IMR-90 (cell line): ENCODE measurements at regions not wholly inside any gene's neighbourhood (a gene's known extent, or its start where the extent isn't known, plus 50 kb on each side); places are given as distances from the start of the nearest gene placed in this dataset.
"Not testable (repeated sequence)": the region's sequence is repeated elsewhere in the genome, so short reads cannot be mapped to it uniquely, and the experiment has no call there.

Experiments used
- ATAC-seq: fragments of 200-7000 bp; cut with Tn5 transposase; 2 replicates; pipeline ENCODE4 v1.9.1; 2020; ENCODE audit warnings: low read depth, mild to moderate bottlenecking, moderate library complexity
- BruUV-seq: library from RNA; stranded (reverse); fragments of 400-500 nt; replicated peaks from 2 replicates; lab custom pipeline; 2021; lab: Mats Ljungman, UMichigan
- CTCF ChIA-PET: fragments of 300-600 bp; formaldehyde crosslinking; extraction: SDS; loops from one replicate; lab custom pipeline; 2021; ENCODE audit warnings: antibody characterized with exemption; lab: Yijun Ruan, JAX
- POLR2A ChIA-PET: fragments of 300-600 bp; sonication (Branson Sonifier 250); formaldehyde crosslinking; loops from one replicate; lab custom pipeline; 2022; ENCODE audit warnings: antibody characterized with exemption; ENCODE audit not compliant: unreplicated experiment; lab: Charles Lee
- DNase-seq: peaks from one replicate; pipeline ENCODE4 v3.0.0; 2013
- H2AFZ ChIP-seq: replicated peaks from 2 replicates; pipeline ENCODE3; 2013; ENCODE audit warnings: low read length, mild to moderate bottlenecking; ENCODE audit not compliant: poor library complexity
- H2AK5ac ChIP-seq: 2 replicates; pipeline ENCODE4 v1.6.1; 2013; ENCODE audit warnings: low read depth, low read length, inconsistent platforms
- H2AK9ac ChIP-seq: replicated peaks from 2 replicates; pipeline ENCODE3; 2013; ENCODE audit warnings: mild to moderate bottlenecking, low read depth, low read length, moderate library complexity; ENCODE audit not compliant: poor library complexity
- H2BK120ac ChIP-seq: 2 replicates; pipeline ENCODE4 v1.6.1; 2013; ENCODE audit warnings: low read depth, low read length, inconsistent platforms
- H2BK15ac ChIP-seq: 3 replicates; pipeline ENCODE4 v1.6.1; 2013; ENCODE audit warnings: low read depth, low read length, inconsistent platforms
- H2BK20ac ChIP-seq: 2 replicates; pipeline ENCODE4 v1.6.1; 2013; ENCODE audit warnings: low read depth, mild to moderate bottlenecking, inconsistent platforms, low read length, moderate library complexity
- H2BK5ac ChIP-seq: 2 replicates; pipeline ENCODE4 v1.6.1; 2013; ENCODE audit warnings: mild to moderate bottlenecking, low read depth, low read length, inconsistent platforms; ENCODE audit not compliant: poor library complexity, severe bottlenecking
- H3K14ac ChIP-seq: replicated peaks from 2 replicates; pipeline ENCODE4 v1.6.1; 2013; ENCODE audit warnings: low read depth, low read length, inconsistent platforms
- H3K18ac ChIP-seq: 2 replicates; pipeline ENCODE4 v1.6.1; 2013; ENCODE audit warnings: low read depth, low read length, control low read depth
- H3K23ac ChIP-seq: 2 replicates; pipeline ENCODE4 v1.6.1; 2013; ENCODE audit warnings: low read depth, low read length, inconsistent platforms
- H3K27ac ChIP-seq: 2 replicates; pipeline ENCODE4 v1.5.1; 2013; ENCODE audit warnings: mild to moderate bottlenecking, control low read depth, low read length; ENCODE audit not compliant: insufficient read depth
- H3K27me3 ChIP-seq: 2 replicates; pipeline ENCODE4 v1.6.1; 2013; ENCODE audit warnings: low read length; ENCODE audit not compliant: control insufficient read depth, insufficient read depth
- H3K36me3 ChIP-seq: 2 replicates; pipeline ENCODE4 v1.6.1; 2013; ENCODE audit warnings: low read length, mixed read lengths; ENCODE audit not compliant: control insufficient read depth, insufficient read depth
- H3K4ac ChIP-seq: 2 replicates; pipeline ENCODE4 v1.6.1; 2013; ENCODE audit warnings: low read depth, low read length, inconsistent platforms
- H3K4me1 ChIP-seq: 2 replicates; pipeline ENCODE4 v1.6.1; 2013; ENCODE audit warnings: low read length, mixed read lengths; ENCODE audit not compliant: control insufficient read depth, insufficient read depth
- H3K4me2 ChIP-seq: 2 replicates; pipeline ENCODE4 v1.6.1; 2013; ENCODE audit warnings: low read depth, mild to moderate bottlenecking, control low read depth, low read length, moderate library complexity
- H3K4me3 ChIP-seq: 2 replicates; pipeline ENCODE4 v1.5.1; 2013; ENCODE audit warnings: low read depth, mild to moderate bottlenecking, control low read depth, low read length, moderate library complexity; ENCODE audit not compliant: insufficient read depth
- H3K56ac ChIP-seq: 2 replicates; pipeline ENCODE4 v1.6.1; 2013; ENCODE audit warnings: low read length, inconsistent platforms; ENCODE audit not compliant: insufficient read depth; ENCODE audit errors: extremely low read depth
- H3K79me1 ChIP-seq, 2 experiments: 2 replicates each; pipeline ENCODE4 v1.6.1; 2013; ENCODE audit warnings: low read length in 2 of 2, inconsistent platforms in 1 of 2, low read depth in 1 of 2
- H3K9ac ChIP-seq: 2 replicates; pipeline ENCODE4 v1.6.1; 2013; ENCODE audit warnings: low read depth, low read length, control low read depth
- H3K9me1 ChIP-seq: 2 replicates; pipeline ENCODE4 v1.6.1; 2013; ENCODE audit warnings: low read length, inconsistent platforms; ENCODE audit not compliant: insufficient read depth
- H3K9me3 ChIP-seq: 2 replicates; pipeline ENCODE4 v1.6.1; 2013; ENCODE audit warnings: low read length; ENCODE audit not compliant: control insufficient read depth, insufficient read depth
- H4K20me1 ChIP-seq: 2 replicates; pipeline ENCODE4 v1.6.1; 2013; ENCODE audit warnings: low read length, inconsistent platforms; ENCODE audit not compliant: insufficient read depth
- H4K5ac ChIP-seq: 2 replicates; pipeline ENCODE4 v1.6.1; 2013; ENCODE audit warnings: mild to moderate bottlenecking, low read depth, low read length, control low read depth
- H4K8ac ChIP-seq, 2 experiments: 2 replicates each; pipeline ENCODE4 v1.6.1; 2013; ENCODE audit warnings: low read depth in 2 of 2, low read length in 2 of 2, control low read depth in 1 of 2, inconsistent platforms in 1 of 2
- H4K91ac ChIP-seq: 2 replicates; pipeline ENCODE4 v1.6.1; 2013; ENCODE audit warnings: low read depth, low read length, inconsistent platforms; ENCODE audit not compliant: insufficient read depth
- WGBS, 2 experiments: methylation state at CpG; one replicate each; pipeline versions ENCODE4 v1.1.5 to v1.1.7; 2013; ENCODE audit warnings: missing lambda C conversion rate in 2 of 2; ENCODE audit not compliant: insufficient read length in 1 of 2; ENCODE audit errors: extremely low coverage in 2 of 2; 5-methylcytosine and 5-hydroxymethylcytosine counted together
- dilution Hi-C: fragments of 300-500 bp; cut with HindIII; formaldehyde crosslinking; loops from one replicate; pipeline ENCODE4 v1.14.3; 2018; ENCODE audit warnings: low sequenced_read_pairs; ENCODE audit not compliant: unreplicated experiment
- in situ Hi-C: fragments of 300-500 bp; cut with MboI; formaldehyde crosslinking; loops from 3 replicates; pipeline ENCODE4 v1.14.3; 2019; ENCODE audit warnings: low sequenced_read_pairs, inconsistent platforms, mixed read lengths
- intact Hi-C: fragments of 100-400 bp; cut with micrococcal nuclease; formaldehyde crosslinking; loops from 2 replicates; pipeline ENCODE4 v1.10.0; 2022

DNA sequence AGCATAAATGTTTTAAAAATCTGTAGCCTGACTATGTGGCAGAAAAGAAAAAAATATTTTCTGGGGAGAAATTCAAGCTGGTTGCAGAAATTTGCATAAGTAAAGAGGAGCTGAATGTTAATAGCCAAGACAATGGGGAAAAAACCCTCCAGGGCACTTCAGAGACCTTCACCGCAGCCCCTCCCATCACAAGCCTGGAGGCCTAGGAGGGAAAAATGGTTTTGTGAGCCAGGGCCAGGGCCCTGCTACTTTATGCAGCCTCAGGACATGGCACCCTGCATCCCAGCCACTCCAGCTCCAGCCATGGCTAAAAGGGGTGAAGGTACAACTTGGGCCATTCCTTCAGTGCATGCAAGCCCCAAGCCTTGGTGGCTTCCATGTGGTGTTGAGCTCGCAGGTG is 97.8 kb upstream of the FN1 start:
- H2BK120ac ChIP-seq, ATAC-seq, H2AK9ac ChIP-seq, BruUV-seq, H3K4me2 ChIP-seq, H4K8ac ChIP-seq, H3K27me3 ChIP-seq, H2BK15ac ChIP-seq, H4K20me1 ChIP-seq, H3K36me3 ChIP-seq, H2BK5ac ChIP-seq, CTCF ChIA-PET, dilution Hi-C loops, H3K27ac ChIP-seq, H3K9me3 ChIP-seq, in situ Hi-C loops, H3K79me1 ChIP-seq, H3K23ac ChIP-seq, H2BK20ac ChIP-seq, H3K4me3 ChIP-seq, intact Hi-C loops, H3K56ac ChIP-seq, H3K4ac ChIP-seq, DNase-seq, H3K18ac ChIP-seq, H4K5ac ChIP-seq, H3K9ac ChIP-seq, H4K91ac ChIP-seq, H2AFZ ChIP-seq, H3K14ac ChIP-seq, POLR2A ChIA-PET, H3K9me1 ChIP-seq: not testable (repeated sequence)
- 100% methylated on average over 1 of the region's 2 CpGs; no CpG with 5 or more reads in 1 of the 2 experiments for WGBS, 2 experiments
- Histone ChIP-seq H3K4me1 (peaks cover 11% of the 10 kb centered on the region), H2AK5ac (peak overlapping the region; percentile 23; the same call in 1 of the 2 replicates)
